Activated T-cell treated with anti-CD3 and anti-CD28 coated beads for 1 hour (primary cell): ENCODE measurements at regions not wholly inside any gene's neighbourhood (a gene's known extent, or its start where the extent isn't known, plus 50 kb on each side); places are given as distances from the start of the nearest gene placed in this dataset.
"Not testable (repeated sequence)": the region's sequence is repeated elsewhere in the genome, so short reads cannot be mapped to it uniquely, and the experiment has no call there.

Source experiments
- DNase-seq: peaks from one replicate; pipeline ENCODE4 v3.0.0-alpha.2; 2020; ENCODE audit warnings: low read depth

DNA sequence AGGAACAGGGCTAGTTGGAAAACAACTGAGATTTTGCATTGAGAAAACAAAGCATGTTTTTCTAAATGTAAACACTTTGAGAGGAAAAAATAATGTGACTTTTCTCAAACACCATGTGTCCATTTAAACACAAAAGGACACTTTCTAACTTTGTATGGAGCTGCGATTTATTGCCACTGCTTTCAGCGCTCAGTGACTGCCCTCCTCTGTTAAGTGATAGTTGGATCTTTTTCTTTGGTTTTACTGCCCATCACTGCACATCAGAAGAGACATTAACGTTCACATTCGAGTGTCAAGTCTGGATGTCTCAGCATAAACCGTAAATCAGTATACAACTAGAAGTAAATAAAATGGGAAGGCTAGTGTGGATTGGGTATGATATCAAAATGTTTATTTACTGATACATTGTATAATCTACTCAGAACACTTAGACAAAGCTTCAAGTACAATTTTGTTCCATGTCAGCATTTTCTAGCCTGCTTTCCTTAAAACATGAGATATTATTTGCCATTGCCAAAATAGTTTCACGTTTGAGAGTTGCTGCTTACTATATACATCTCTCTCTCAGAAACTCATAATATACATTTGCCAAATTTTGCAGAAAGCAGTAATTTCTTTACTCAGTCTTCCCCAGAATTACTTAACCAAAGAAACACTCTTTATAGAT is 237.6 kb downstream of the IKZF2 start:
- no peak for DNase-seq

GRCh38 chr2:212912445-212913103 is 238.8 kb downstream of the IKZF2 start:
- DNase-seq = no peak

GRCh38 chr2:212911011-212911410 is 240.4 kb downstream of the IKZF2 start:
- DNase-seq = no peak

GRCh38 chr2:212908682-212909435 is 242.6 kb downstream of the IKZF2 start:
- no peak for DNase-seq

GRCh38 chr2:212908031-212908430 is 243.4 kb downstream of the IKZF2 start:
- no peak for DNase-seq

GRCh38 chr2:212906620-212907019 is 244.8 kb downstream of the IKZF2 start:
- DNase-seq = no peak

DNA sequence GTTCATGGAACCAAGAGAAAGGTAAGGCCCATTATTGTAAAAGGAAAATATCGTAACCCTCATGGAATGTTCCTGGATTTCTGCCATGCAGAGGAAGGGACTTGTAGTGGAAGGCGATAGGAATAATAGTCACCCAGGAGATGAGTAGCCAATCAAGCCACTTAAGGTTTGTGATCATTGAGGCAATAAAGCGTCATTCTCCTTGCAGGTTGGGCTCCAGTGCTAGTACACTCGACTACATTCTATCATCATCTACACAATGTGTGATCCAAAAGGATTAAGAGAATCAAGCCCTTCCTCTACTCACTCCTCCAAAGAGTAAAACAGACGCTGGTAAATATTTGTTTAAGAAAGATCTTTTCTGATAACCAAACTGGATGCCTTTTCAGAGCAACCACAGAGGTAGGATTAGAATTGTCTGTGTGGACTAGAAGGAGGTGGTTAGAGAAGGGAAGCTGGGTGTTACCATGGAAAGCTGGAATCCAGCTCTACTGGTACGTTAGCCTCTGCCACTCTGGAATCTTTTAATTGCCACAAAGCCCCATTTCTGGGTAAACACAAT is 245.7 kb downstream of the IKZF2 start:
- no peak for DNase-seq

DNA sequence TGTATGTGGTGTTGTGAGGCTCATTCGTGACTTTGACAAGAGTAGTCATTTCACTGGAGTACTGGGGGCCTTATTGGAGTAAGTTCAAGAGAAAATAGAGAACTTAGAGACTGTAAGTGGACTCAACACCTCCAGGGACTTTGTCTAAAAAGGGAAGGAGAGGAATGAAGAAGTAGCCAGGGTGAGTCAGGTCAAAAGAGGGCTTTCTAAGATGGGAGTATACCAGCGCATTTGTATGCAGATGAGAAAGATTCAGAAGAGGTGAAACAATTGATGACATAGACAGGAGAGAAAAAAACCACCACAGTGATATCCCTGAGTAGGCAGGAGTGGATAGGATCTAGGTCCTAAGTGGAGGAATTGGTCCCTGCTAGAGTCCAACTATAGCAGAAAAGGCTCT is 246.8 kb downstream of the IKZF2 start:
- no peak for DNase-seq

DNA sequence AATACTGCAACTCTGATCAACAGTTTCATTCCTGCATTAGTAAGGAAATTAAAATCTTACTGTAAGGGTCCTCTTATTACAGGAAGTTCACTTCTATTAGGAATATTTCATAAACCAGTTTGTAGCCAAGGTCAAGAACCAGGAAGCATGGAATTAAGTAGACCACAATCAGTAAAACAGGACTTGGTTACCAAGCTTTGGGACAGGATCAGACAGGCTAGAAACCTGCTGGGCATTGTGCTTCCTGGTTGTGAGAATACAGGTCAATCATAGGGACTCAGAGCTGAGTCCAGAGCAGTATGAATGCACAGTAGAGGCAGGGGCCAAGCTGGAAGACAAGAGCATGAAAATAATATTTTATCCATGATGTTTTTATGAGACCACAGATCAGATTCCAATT is 248.0 kb downstream of the IKZF2 start:
- DNase-seq = no peak

GRCh38 chr2:212902421-212902820 is 249.0 kb downstream of the IKZF2 start:
- DNase-seq = no peak

DNA sequence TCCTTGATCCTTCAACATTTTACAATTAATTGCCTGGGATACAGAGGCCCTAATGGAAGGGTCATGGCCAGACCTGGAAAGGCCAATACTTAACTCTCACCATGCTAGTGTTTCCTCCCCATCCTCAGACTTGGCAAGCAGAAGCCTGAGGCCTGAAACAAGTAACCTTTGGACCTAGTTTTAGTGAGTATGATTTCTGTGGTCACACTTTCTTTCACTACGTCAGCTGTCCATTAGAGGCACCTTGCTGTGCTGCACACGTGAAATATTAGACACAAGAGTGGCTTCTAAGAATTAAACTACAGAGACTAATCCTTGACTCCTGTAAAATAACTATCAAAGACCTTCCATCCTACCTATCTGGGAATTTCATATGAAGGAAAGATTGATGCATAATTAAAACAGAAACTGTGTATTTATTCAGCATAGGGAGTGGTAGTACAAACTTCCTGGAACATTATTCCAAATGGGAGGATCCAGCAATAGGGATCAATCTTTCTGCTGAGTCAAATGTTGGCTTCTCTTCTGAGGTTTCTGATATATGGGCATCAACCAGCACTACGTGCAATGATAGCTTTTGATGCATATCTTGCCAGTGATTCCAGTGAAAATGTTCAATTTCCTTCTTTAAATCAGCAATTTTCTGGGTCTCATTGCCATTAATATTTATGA is 249.7 kb downstream of the IKZF2 start:
- no peak for DNase-seq

DNA sequence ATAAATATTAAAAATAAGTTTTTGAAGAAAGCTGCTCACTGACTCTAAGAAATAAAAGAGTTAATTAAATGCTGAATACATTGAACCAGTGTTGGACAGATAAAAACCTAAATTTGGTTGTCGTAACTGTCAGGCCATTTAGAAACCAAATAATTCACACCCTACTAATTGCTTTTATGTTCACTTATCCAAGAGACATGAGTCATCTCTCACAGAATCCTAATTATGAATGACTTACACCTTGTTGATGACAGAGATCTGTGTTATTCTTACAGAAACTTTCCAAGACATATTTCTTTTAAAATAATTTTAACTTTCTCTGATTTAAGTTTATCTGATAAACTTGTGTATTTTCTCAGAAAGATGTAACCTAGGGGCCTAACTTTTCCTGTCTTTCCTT is 250.7 kb downstream of the IKZF2 start:
- DNase-seq = no peak

GRCh38 chr2:212898011-212898410 is 253.4 kb downstream of the IKZF2 start:
- no peak for DNase-seq

DNA sequence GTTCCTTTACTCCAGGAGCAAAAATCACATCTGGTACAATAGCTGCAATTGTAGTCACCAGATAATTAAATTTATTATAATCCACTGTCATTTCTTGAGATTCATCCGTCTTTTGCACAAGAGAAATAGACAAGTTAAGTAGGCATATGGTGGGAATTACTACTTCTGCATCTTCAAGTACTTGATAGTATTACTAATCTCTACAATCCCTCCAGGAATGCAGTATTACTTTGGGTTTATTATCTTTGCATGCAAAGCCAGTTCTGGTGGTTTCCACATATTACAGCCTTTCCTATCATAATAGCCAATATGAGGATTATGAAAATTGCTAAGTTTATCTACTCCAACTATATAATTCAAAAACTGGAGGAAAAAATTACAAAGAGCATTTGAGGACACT is 254.1 kb downstream of the IKZF2 start:
- no peak for DNase-seq

- no peak for DNase-seq
These were observed 257.4 kb downstream of the IKZF2 start for GRCh38 chr2:212894026-212894425.

DNA sequence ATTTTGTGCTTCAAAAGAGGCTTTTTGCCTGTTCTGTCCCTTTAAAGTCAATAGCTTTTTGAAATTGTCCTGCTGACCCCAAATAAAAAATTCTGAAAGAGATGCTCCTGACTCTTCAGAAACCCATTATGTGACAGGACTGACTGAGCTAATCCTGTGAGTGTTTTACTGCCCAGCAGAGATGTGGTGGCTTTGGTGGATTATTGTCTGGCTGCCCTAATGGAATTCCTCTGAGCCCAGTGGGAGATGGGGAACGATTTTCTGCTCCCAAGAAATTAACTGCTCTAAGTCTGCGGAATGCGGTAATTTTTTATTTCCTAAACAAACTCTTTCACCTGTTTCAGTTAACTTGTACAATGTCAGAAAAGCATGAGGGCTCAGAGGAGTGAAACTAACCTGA is 258.2 kb downstream of the IKZF2 start:
- no peak for DNase-seq

DNA sequence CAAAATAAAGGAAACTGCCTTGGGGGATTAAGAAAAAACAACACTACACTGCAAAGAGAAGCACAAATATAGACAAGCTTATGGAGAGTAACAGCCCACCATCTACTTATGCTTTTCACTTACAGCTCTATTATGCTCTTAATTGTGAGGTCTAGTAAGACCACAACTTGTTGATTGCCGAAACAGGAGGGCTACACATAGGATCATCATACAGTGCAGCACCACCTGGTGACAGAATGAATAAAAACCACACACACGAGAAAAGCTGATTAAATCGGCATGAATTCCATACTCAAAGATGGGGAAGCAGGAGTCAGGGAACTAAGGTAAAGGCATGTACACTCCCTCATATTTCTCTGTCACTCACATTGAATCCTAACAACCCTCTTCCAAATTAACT is 259.2 kb downstream of the IKZF2 start:
- DNase-seq = no peak

DNA sequence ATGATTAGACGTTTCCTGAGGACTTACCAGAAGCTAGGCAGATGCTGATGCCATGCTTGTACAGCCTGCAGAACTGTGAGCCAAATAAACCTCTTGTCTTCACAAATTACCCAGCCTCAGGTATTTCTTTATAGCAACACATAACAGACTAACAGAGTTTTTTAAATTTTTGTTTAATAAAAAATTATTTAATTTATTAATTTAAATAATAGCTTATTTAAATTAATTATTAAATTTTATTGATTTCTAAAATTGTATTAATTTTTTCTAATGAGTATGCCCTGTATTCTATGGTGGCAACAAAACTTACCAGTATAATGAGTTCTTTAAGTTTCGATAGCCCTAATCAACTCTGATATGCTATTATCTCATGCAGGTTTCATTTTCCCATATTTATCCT is 259.8 kb downstream of the IKZF2 start:
- no peak for DNase-seq

GRCh38 chr2:212882626-212883025 is 268.8 kb downstream of the IKZF2 start:
- no peak for DNase-seq

GRCh38 chr2:212876556-212876955 is 274.9 kb downstream of the IKZF2 start:
- not testable (repeated sequence) for DNase-seq

- not testable (repeated sequence) for DNase-seq
These were observed 275.5 kb downstream of the IKZF2 start for GRCh38 chr2:212875950-212876349.

- no peak for DNase-seq
These were observed 278.2 kb downstream of the IKZF2 start for GRCh38 chr2:212873256-212873655.
